GM23338 (cell line): ENCODE measurements at regions not wholly inside any gene's neighbourhood (a gene's known extent, or its start where the extent isn't known, plus 50 kb on each side); places are given as distances from the start of the nearest gene placed in this dataset.

Experiments
- CREB1 ChIP-seq: fragments of 250-450 bp; sonication (Bioruptor Pico); IDR thresholded peaks from 2 replicates; pipeline ENCODE4 v1.5.0; 2020; ENCODE audit warnings: low read depth, mild to moderate bottlenecking, moderate library complexity
- EZH2 ChIP-seq: fragments of 200-600 bp; sonication (generic); IDR thresholded peaks from one replicate; pipeline ENCODE4 v1.8.0; 2017; ENCODE audit warnings: antibody characterized with exemption, mild to moderate bottlenecking, low read depth; ENCODE audit not compliant: unreplicated experiment
- EZH2phosphoT487 ChIP-seq: fragments of 200-600 bp; sonication (generic); IDR thresholded peaks from one replicate; pipeline ENCODE4 v1.8.1; 2018; ENCODE audit warnings: antibody characterized with exemption; ENCODE audit not compliant: unreplicated experiment
- JUNB ChIP-seq: IDR thresholded peaks from one replicate; pipeline ENCODE4 v1.6.1; 2016; ENCODE audit warnings: antibody characterized with exemption; ENCODE audit not compliant: unreplicated experiment
- NANOG ChIP-seq: IDR thresholded peaks from 2 replicates; pipeline ENCODE4 v1.6.1; 2016; ENCODE audit warnings: antibody characterized with exemption, borderline replicate concordance
- POLR2AphosphoS5 ChIP-seq: IDR thresholded peaks from 2 replicates; pipeline ENCODE4 v1.6.1; 2016; ENCODE audit warnings: antibody characterized with exemption, low read depth
- REST ChIP-seq: IDR thresholded peaks from one replicate; pipeline ENCODE4 v1.6.1; 2018; ENCODE audit warnings: antibody characterized with exemption; ENCODE audit not compliant: unreplicated experiment
- ZNF114 ChIP-seq: fragments of 250-450 bp; sonication (Bioruptor Pico); IDR thresholded peaks from 2 replicates; pipeline ENCODE4 v1.5.0; 2020; ENCODE audit warnings: mild to moderate bottlenecking, moderate library complexity
- ZNF331 ChIP-seq: fragments of 250-450 bp; sonication (Bioruptor Pico); IDR thresholded peaks from 2 replicates; pipeline ENCODE4 v1.5.0; 2020; ENCODE audit warnings: low read depth, mild to moderate bottlenecking, moderate library complexity
- TF ChIP-seq, protein P1 (sequence below), 2 experiments: fragments of 200-600 bp in 1 of 2; sonication (generic) in 1 of 2; conservative IDR thresholded peaks; 2 replicates each; pipeline versions ENCODE4 v1.5.1 to v1.6.1; 2016 to 2017; ENCODE audit warnings: antibody characterized with exemption in 2 of 2, low read depth in 2 of 2, mild to moderate bottlenecking in 2 of 2, moderate library complexity in 1 of 2
- TF ChIP-seq, protein P2 (sequence below): IDR thresholded peaks from 2 replicates; pipeline ENCODE4 v1.6.1; 2016; ENCODE audit warnings: antibody characterized with exemption

GRCh38 chr3:21847005-21847404 lies 96.0 kb upstream of the ZNF385D start:
- TF ChIP-seq, protein P1, sequence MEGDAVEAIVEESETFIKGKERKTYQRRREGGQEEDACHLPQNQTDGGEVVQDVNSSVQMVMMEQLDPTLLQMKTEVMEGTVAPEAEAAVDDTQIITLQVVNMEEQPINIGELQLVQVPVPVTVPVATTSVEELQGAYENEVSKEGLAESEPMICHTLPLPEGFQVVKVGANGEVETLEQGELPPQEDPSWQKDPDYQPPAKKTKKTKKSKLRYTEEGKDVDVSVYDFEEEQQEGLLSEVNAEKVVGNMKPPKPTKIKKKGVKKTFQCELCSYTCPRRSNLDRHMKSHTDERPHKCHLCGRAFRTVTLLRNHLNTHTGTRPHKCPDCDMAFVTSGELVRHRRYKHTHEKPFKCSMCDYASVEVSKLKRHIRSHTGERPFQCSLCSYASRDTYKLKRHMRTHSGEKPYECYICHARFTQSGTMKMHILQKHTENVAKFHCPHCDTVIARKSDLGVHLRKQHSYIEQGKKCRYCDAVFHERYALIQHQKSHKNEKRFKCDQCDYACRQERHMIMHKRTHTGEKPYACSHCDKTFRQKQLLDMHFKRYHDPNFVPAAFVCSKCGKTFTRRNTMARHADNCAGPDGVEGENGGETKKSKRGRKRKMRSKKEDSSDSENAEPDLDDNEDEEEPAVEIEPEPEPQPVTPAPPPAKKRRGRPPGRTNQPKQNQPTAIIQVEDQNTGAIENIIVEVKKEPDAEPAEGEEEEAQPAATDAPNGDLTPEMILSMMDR (conservative IDR thresholded peaks at IDR 0.05; ENCODE audit: low read depth in 2 of 2) = no peak
- no peak for TF ChIP-seq REST
- no peak for TF ChIP-seq EZH2
- no peak for TF ChIP-seq EZH2phosphoT487
- TF ChIP-seq POLR2AphosphoS5 = no peak
- TF ChIP-seq CREB1 (CRISPR knock-in tag) = no peak
- no peak for TF ChIP-seq NANOG
- TF ChIP-seq ZNF331 (CRISPR knock-in tag) = no peak
- no peak for TF ChIP-seq JUNB
- TF ChIP-seq, protein P2, sequence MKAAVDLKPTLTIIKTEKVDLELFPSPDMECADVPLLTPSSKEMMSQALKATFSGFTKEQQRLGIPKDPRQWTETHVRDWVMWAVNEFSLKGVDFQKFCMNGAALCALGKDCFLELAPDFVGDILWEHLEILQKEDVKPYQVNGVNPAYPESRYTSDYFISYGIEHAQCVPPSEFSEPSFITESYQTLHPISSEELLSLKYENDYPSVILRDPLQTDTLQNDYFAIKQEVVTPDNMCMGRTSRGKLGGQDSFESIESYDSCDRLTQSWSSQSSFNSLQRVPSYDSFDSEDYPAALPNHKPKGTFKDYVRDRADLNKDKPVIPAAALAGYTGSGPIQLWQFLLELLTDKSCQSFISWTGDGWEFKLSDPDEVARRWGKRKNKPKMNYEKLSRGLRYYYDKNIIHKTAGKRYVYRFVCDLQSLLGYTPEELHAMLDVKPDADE = no peak
- no peak for TF ChIP-seq ZNF114 (CRISPR knock-in tag)
